H1 (cell line): ENCODE measurements at regions not wholly inside any gene's neighbourhood (a gene's known extent, or its start where the extent isn't known, plus 50 kb on each side); places are given as distances from the start of the nearest gene placed in this dataset.

Source experiments
- PHF8 ChIP-seq: fragments of 200-600 bp; sonication (generic); conservative IDR thresholded peaks from 2 replicates; pipeline ENCODE4 v1.7.1; 2012; ENCODE audit warnings: low read depth, mild to moderate bottlenecking, inconsistent platforms, low read length, moderate library complexity

DNA sequence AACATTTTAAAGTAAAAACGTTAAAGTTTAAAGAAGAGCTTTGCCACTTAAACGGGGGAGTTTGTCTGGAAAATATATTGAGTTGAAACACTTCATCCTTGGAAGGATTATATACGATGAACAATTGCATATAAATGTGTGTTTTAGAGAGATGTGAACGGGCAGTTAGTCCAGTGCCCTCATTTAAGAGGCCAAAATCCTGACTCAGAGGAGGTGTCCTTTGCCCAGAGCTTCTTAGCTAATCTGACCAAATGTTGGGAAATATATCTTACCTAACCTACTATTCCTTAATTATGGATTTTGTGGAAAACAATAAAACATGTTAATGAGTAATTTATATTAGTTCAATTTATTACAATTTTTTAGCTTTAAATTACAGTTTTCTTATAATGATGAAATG, 327.2 kb upstream of the DIPK2B start (continued):
- no peak for TF ChIP-seq PHF8
